ENCODE measurements at regions not wholly inside any gene's neighbourhood (a gene's known extent, or its start where the extent isn't known, plus 50 kb on each side); places are given as distances from the start of the nearest gene placed in this dataset.
"Not testable (repeated sequence)": the region's sequence is repeated elsewhere in the genome, so short reads cannot be mapped to it uniquely, and the experiment has no call there.

DNA sequence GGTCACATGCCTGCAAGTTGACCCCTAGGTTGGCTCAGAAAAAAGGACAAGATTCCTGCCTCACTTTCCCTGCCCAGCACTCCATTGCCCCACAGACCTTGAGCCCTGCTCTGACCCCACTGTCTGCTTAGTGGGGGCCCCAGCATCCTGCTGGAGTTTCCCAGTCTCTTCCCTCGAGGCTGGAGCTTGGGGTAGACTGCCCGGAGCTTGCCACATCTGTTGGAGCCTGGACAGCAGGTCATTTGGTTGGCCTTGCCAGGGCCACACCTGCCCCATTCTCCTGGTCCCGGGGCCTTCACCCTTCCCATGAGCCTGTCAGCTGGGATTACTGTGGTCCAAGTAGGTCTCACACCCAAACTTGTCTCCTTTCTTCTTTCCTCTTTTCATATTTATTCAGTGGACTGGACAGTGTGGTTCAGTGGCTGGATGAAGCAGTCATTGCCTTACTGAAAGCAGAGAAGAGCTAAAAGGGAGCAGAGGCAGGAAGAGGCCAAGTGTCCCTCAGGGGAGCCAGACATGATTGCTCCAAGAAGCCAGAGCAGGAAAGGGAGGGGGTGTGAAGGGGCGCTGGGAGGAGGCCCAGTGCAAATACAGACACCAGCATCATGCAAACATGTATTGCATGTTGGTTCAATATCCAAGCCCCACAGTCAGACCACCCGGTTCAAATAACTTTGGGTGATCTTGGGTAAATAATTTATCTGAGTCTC is 56.2 kb upstream of the CACUL1 start:
- H3K4me3 ChIP-seq (IDR thresholded peaks at IDR 0.05; ENCODE audit: insufficient read depth, low read depth, low read length) = no peak overlapping the region
- H3K4me1 ChIP-seq (ENCODE audit: low read depth, poor library complexity, severe bottlenecking) = no peaks in the 10 kb centered on the region
- no peak overlapping the region for H3K27ac ChIP-seq
- TF ChIP-seq, protein P1, sequence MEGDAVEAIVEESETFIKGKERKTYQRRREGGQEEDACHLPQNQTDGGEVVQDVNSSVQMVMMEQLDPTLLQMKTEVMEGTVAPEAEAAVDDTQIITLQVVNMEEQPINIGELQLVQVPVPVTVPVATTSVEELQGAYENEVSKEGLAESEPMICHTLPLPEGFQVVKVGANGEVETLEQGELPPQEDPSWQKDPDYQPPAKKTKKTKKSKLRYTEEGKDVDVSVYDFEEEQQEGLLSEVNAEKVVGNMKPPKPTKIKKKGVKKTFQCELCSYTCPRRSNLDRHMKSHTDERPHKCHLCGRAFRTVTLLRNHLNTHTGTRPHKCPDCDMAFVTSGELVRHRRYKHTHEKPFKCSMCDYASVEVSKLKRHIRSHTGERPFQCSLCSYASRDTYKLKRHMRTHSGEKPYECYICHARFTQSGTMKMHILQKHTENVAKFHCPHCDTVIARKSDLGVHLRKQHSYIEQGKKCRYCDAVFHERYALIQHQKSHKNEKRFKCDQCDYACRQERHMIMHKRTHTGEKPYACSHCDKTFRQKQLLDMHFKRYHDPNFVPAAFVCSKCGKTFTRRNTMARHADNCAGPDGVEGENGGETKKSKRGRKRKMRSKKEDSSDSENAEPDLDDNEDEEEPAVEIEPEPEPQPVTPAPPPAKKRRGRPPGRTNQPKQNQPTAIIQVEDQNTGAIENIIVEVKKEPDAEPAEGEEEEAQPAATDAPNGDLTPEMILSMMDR (conservative IDR thresholded peaks at IDR 0.05; ENCODE audit: low read depth, low read length) = no peak
- no peak overlapping the region for H3K4me2 ChIP-seq
- H3K36me3 ChIP-seq (ENCODE audit: insufficient read depth) = no peaks in the 10 kb centered on the region
- H2AFZ ChIP-seq (ENCODE audit: low read depth) = no peak overlapping the region
- H3K79me2 ChIP-seq (ENCODE audit: insufficient read depth, low read depth) = no peaks in the 10 kb centered on the region
- H3K27me3 ChIP-seq (ENCODE audit: insufficient read depth, low read depth) = no peaks in the 10 kb centered on the region
- no peaks in the 10 kb centered on the region for H4K20me1 ChIP-seq (ENCODE audit: insufficient read depth)
- H3K9ac ChIP-seq = no peak overlapping the region

- H2AFZ ChIP-seq (ENCODE audit: low read depth) = no peak overlapping the region
These were observed 57.1 kb upstream of the CACUL1 start for GRCh38 chr10:118811675-118812392.

GRCh38 chr10:118812393-118812740 is 57.6 kb upstream of the CACUL1 start:
- Histone ChIP-seq H3K27me3 (ENCODE audit: insufficient read depth, low read depth) (no peaks in the 10 kb centered on the region), H3K4me1 (ENCODE audit: low read depth, poor library complexity, severe bottlenecking) (no peaks in the 10 kb centered on the region), H3K36me3 (ENCODE audit: insufficient read depth) (no peaks in the 10 kb centered on the region), H3K4me2 (no peak overlapping the region), H3K4me3 (IDR thresholded peaks at IDR 0.05; ENCODE audit: insufficient read depth, low read depth, low read length) (no peak overlapping the region), H4K20me1 (ENCODE audit: insufficient read depth) (no peaks in the 10 kb centered on the region), H3K27ac (no peak overlapping the region), H2AFZ (ENCODE audit: low read depth) (no peak overlapping the region), H3K9ac (no peak overlapping the region), H3K79me2 (ENCODE audit: insufficient read depth, low read depth) (no peaks in the 10 kb centered on the region)
- TF ChIP-seq, protein P1 (conservative IDR thresholded peaks at IDR 0.05; ENCODE audit: low read depth, low read length) = no peak

More at GRCh38 chr10:118811675-118812392, 57.1 kb upstream of the CACUL1 start:
- H3K9ac ChIP-seq = no peak overlapping the region
- TF ChIP-seq, protein P1 (conservative IDR thresholded peaks at IDR 0.05; ENCODE audit: low read depth, low read length) = no peak
- no peak overlapping the region for H3K27ac ChIP-seq
- H3K4me1 ChIP-seq (ENCODE audit: low read depth, poor library complexity, severe bottlenecking) = no peaks in the 10 kb centered on the region
- H3K4me2 ChIP-seq = no peak overlapping the region
- no peaks in the 10 kb centered on the region for H3K27me3 ChIP-seq (ENCODE audit: insufficient read depth, low read depth)
- no peaks in the 10 kb centered on the region for H3K36me3 ChIP-seq (ENCODE audit: insufficient read depth)
- H3K4me3 ChIP-seq (IDR thresholded peaks at IDR 0.05; ENCODE audit: insufficient read depth, low read depth, low read length) = no peak overlapping the region
- H4K20me1 ChIP-seq (ENCODE audit: insufficient read depth) = no peaks in the 10 kb centered on the region
- H3K79me2 ChIP-seq (ENCODE audit: insufficient read depth, low read depth) = no peaks in the 10 kb centered on the region

DNA sequence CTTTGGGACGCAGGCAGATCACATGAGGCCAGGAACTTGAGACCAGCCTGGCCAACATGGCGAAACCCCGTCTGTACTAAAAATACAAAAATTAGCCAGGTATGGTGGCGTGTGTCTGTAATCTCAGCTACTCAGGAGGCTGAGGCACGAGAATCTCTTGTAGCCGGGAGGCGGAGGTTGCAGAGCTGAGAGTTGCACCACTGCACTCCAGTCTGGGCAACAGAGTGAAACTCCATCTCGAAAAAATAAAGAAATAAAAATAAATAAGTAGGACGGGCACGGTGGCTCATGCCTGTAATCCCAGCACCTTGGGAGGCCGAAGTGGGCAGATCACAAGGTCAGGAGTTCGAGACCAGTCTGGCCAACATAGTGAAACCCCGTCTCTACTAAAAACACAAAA is 58.2 kb upstream of the CACUL1 start:
- not testable (repeated sequence) for H3K27ac ChIP-seq; H3K27me3 ChIP-seq (ENCODE audit: insufficient read depth, low read depth); H3K9ac ChIP-seq; H2AFZ ChIP-seq (ENCODE audit: low read depth); H3K36me3 ChIP-seq (ENCODE audit: insufficient read depth); H3K4me1 ChIP-seq (ENCODE audit: low read depth, poor library complexity, severe bottlenecking); H3K79me2 ChIP-seq (ENCODE audit: insufficient read depth, low read depth); H3K4me3 ChIP-seq (IDR thresholded peaks at IDR 0.05; ENCODE audit: insufficient read depth, low read depth, low read length); H4K20me1 ChIP-seq (ENCODE audit: insufficient read depth); H3K4me2 ChIP-seq
